AG04449 (cell line): ENCODE measurements at regions not wholly inside any gene's neighbourhood (a gene's known extent, or its start where the extent isn't known, plus 50 kb on each side); places are given as distances from the start of the nearest gene placed in this dataset.

ENCODE experiments used
- CTCF ChIA-PET: fragments of 350-600 bp; formaldehyde crosslinking; extraction: SDS; loops from one replicate; lab custom pipeline; 2021; ENCODE audit warnings: antibody characterized with exemption; lab: Yijun Ruan, JAX
- POLR2A ChIA-PET: fragments of 400-600, 350-600 bp; formaldehyde crosslinking; extraction: SDS; loops from one replicate; lab custom pipeline; 2020; ENCODE audit warnings: antibody characterized with exemption, inconsistent platforms; lab: Yijun Ruan, JAX
- DNase-seq: peaks from one replicate; pipeline ENCODE4 v3.0.0-alpha.2; 2010; ENCODE audit warnings: low read depth, low spot score
- H3K4me3 ChIP-seq: 2 replicates; pipeline ENCODE4 v1.5.1; 2011; ENCODE audit warnings: low read depth, mild to moderate bottlenecking, control low read depth, low read length
- TF ChIP-seq, protein P1 (sequence below): IDR thresholded peaks from one replicate; pipeline ENCODE4 v1.5.1; 2011; ENCODE audit warnings: mild to moderate bottlenecking, moderate library complexity, low read length, control low read depth, inconsistent platforms; ENCODE audit not compliant: insufficient read depth; ENCODE audit errors: missing control alignments

DNA sequence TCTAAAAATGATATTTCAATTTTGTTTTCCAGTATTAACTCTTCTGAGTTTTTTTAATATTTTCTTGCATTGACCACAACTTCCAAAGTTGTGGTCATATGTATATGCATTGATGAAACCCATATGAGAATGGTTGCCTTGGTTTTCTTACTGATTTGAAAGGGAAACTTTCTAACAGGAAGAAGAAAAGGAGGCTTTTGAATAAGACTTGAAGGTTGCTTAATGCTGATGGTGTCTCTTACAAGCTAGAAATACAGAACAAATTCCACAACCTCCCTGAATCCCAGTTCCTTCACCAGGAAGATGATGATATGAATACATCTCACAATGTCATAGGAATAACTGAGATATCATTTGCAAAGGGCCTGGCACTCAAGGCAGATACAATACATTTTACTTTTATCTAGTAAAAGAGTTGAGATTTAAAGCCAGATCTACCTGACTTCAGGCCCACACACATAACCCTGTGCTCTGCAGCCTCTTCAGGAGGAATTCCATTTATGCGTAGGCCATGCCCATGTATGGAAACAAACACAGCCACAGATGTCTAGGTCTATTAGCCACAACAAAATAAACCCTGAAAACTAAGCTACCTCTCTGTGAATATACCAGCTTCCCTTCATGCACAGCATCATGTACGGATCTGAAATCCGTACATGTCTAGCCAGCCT lies 165.4 kb upstream of the PLEKHG7 start:
- CTCF ChIA-PET, result no interaction called here

DNA sequence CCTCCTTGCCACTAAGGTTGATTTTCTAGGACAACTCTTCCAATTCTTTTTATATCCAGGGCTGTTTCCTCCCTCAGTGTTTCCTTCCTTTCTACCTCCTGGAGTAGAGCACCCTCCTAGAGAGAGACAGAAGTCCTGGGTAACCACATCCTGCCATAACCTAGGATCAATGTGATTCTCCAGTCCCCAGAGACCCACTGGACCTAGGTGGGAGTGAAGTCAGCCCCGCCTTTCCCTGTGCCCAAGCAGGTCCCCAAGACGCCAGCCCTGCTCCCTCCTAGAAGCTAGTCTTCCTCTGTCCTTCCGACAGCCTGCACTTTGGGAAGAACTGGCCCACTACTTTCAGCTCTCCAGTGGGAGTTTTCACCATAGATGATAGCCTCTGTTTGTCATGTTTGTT lies 166.8 kb upstream of the PLEKHG7 start:
- CTCF ChIA-PET, result no interaction called here

More for the DNA sequence above, 165.4 kb upstream of the PLEKHG7 start:
- no peak for DNase-seq
- H3K4me3 ChIP-seq, result no peak overlapping the region
- POLR2A ChIA-PET, result no interaction called here
- TF ChIP-seq, protein P1, sequence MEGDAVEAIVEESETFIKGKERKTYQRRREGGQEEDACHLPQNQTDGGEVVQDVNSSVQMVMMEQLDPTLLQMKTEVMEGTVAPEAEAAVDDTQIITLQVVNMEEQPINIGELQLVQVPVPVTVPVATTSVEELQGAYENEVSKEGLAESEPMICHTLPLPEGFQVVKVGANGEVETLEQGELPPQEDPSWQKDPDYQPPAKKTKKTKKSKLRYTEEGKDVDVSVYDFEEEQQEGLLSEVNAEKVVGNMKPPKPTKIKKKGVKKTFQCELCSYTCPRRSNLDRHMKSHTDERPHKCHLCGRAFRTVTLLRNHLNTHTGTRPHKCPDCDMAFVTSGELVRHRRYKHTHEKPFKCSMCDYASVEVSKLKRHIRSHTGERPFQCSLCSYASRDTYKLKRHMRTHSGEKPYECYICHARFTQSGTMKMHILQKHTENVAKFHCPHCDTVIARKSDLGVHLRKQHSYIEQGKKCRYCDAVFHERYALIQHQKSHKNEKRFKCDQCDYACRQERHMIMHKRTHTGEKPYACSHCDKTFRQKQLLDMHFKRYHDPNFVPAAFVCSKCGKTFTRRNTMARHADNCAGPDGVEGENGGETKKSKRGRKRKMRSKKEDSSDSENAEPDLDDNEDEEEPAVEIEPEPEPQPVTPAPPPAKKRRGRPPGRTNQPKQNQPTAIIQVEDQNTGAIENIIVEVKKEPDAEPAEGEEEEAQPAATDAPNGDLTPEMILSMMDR, result no peak

DNA sequence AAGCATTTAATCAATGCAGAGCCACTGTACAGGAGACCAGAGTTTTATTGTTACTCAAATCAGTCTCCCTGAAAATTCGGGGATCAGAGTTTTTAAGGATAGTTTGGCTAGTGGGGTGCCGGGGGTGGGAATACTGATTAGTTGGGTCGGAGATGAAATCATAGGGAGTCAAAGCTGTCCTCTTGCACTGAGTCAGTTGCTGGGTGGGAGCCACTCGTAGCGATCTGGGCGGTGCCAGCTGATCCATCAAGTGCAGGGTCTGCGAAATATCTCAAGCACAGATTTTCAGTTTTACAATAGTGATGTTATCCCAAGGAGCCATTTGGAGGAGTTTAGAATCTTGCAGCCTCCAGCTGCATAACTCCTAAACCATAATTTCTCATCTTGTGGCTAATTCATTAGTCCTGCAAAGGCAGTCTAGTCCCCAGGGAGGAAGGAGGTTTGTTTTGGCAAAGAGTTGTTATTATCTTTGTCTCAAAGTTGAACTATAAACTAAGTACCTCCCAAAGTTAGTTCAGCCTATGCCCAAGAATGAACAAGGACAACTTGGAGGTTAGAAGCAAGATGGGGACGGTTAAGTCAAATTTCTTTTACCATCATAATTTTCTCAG lies 169.4 kb upstream of the PLEKHG7 start:
- no peak overlapping the region for H3K4me3 ChIP-seq
- POLR2A ChIA-PET, result no interaction called here
- CTCF ChIA-PET, result no interaction called here
- no peak for DNase-seq
- TF ChIP-seq, protein P1, result no peak

More for the DNA sequence above, 166.8 kb upstream of the PLEKHG7 start:
- TF ChIP-seq, protein P1, result no peak
- POLR2A ChIA-PET, result no interaction called here
- H3K4me3 ChIP-seq, result no peak overlapping the region
- no peak for DNase-seq

DNA sequence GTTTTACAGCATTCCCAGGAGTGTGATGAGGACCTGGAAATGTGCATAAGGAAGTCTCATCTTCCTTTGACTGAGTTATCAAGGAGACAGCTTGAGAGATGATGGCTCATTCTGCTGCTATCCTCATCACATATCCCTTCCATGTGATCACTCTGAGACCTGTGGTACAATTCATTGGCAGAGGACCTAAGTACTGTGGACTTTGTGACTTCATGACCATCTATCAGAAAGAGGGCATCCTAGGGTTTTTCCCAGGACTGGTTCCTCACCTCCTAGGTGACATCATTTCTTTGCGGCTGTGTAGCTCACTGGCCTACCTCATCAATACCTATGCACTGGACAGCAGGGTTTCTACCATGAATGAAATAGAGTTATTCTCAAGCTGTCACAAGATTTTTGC lies 172.1 kb upstream of the PLEKHG7 start:
- TF ChIP-seq, protein P1, result no peak
- ChIA-PET CTCF (no interaction called here), POLR2A (no interaction called here)
- no peak for DNase-seq
- H3K4me3 ChIP-seq, result no peak overlapping the region

- DNase-seq, result no peak
- no peak overlapping the region for H3K4me3 ChIP-seq
- ChIA-PET POLR2A (no interaction called here), CTCF (no interaction called here)
- TF ChIP-seq, protein P1, result no peak
Measured at GRCh38 chr12:92529944-92530343, 172.8 kb upstream of the PLEKHG7 start.

DNA sequence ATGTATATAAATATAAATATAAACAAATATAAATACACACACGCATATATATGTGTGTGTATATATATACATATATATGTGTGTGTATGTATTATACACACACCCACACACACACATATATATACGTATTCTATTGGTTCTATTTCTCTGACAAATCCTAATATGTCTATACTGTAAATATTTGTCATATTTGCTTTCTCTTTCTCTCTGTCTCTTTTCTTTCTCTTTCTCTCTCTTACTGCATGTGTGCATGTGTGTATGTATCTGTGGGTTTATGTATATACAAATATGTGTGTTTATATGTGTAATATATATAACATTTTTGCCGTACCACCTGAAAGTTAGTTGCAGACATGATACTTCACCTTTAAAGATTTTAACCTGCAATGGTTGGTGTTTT lies 174.2 kb upstream of the PLEKHG7 start:
- ChIA-PET CTCF (no interaction called here), POLR2A (no interaction called here)
- no peak overlapping the region for H3K4me3 ChIP-seq
- no peak for DNase-seq
- TF ChIP-seq, protein P1, result no peak
